GM19372 (cell line): ENCODE measurements at regions not wholly inside any gene's neighbourhood (a gene's known extent, or its start where the extent isn't known, plus 50 kb on each side); places are given as distances from the start of the nearest gene placed in this dataset.

Experiments used
- ATAC-seq: cut with Tn5 transposase; IDR thresholded peaks from one replicate; pipeline ENCODE4 v1.9.1; 2021; ENCODE audit warnings: mild to moderate bottlenecking, low read depth, moderate library complexity; ENCODE audit not compliant: unreplicated experiment

DNA sequence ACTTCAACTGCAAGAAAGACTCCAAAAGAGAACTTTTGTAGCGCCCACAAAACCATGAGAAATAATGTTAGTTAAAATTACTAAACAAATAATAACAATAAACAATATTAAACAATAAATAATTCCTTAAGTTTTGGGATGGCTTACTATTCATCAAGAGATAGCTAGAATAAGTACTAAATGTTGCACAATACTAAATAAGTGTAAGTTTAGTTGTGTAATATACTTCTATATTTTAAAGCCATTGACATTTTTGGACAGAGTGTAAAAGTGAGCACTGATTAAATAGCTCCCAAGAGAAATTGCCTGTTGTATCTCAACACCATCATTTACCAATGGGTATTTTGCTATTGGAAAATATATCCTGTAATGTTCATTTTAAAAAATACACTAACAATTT lies 166.7 kb downstream of the ALG10 start:
- no peak for ATAC-seq

DNA sequence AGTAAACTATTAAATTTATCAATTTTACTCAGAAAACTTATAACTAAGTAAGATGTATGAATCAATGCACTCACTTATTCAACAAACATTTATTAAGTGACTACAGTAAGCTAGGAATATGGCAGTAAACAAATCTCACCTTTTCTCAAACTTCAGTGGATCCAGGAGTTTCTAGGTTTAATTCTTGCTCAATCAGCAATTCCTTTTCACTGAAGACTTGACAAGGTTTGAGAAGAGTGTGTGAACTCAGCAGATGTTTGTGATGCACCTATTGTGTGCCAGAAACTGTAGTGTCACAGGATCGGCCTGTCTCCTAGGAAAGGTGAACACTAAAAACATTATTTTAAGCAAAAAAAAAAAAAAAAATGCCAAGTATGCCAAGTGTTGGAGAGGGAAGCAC lies 167.8 kb downstream of the ALG10 start:
- no peak for ATAC-seq

DNA sequence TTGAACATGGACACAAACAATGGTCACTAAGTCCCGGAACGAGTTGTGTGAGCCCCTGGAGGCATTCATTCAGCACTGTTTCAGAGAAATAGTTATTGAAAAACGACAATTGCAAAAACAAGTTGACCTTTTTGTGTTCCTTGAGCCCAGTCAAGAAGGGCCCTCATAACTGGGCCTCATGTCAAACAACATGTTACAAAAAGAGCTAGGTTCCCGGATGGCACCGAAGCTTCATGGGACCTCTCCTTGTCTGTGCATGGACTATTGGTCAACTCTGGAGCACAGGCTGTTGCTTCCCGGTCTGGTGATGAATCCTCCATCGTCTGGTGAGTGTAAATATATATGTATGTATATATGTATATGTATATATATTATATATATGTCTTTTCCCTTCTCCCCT lies 176.6 kb downstream of the ALG10 start:
- no peak for ATAC-seq

DNA sequence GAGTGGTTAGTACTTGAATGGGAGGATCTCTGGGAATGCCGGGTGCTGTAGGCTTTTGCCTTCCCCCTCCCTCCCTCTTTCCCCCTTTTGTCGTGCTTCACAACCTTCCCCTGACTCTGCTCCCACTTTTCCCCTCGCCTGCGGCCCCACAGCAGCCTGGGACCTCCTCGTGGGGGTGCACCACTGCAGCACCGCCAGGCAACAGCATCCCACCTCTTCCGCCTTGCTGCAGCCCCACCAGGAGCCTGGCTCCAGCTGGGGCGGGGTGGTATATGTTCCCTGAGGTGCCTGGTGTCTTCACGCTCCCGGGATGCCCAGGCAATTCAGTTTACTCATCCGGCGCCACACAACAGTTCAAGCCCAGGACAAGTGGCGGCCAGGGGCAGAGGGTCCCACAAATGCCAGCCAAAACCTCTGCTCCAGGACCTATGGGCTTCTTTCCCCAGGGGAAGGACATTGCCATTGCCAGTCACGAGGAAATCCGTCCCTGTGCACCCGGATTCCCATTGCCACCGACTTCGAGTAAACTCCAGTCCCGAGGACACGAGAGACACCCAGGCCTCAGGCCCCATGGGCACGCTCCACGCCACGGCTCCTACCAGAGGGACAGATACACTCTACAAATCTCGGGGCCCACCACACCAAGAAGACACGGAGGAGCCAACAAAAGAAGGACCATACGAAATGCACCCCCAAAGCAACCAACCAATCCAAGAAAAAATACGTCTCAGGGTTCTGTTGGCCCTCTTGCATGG lies 181.7 kb downstream of the ALG10 start:
- ATAC-seq, result no peak

DNA sequence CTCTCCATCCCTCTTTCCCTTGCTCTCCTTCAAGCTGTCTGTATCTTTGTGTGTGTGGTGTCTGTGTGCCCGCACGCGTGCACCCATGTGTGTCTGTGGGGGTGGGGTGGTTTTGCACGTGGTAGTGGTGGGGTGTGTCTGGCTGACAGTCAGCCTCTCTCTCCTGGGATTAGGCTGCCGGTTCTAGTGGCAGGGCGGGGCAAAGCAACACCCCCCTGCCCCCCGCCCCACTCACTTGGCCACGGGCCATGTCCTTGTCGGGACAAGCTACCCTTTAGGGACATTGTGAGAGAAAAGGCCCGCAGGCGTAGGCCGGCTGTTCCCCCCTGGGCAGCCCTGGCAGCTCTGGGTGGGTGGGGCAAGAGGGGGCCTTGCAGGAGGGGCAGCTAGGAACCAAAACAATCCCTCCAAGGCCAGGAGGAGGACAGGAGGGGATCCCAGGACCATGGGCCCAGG lies 182.6 kb downstream of the ALG10 start:
- no peak for ATAC-seq

DNA sequence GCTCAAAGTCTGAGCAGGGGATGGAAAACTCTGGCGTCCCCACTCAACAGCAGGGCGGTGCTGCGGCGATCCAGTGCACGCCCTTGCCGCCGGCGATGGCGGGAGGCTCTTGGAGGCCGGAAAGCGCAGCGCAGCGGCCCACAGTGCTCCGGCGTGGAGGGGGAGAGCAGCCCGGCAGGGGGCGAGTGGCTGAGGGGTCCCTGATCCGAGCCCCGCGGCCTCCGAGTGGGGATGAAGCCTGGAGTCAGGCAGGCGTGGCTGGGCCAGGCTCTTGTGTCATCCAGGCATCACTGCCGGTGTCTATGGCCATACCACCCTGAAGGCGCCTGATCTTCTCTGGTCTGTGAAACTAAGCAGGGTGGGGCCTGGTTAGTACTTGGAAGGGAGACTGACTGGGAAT lies 183.1 kb downstream of the ALG10 start:
- no peak for ATAC-seq

DNA sequence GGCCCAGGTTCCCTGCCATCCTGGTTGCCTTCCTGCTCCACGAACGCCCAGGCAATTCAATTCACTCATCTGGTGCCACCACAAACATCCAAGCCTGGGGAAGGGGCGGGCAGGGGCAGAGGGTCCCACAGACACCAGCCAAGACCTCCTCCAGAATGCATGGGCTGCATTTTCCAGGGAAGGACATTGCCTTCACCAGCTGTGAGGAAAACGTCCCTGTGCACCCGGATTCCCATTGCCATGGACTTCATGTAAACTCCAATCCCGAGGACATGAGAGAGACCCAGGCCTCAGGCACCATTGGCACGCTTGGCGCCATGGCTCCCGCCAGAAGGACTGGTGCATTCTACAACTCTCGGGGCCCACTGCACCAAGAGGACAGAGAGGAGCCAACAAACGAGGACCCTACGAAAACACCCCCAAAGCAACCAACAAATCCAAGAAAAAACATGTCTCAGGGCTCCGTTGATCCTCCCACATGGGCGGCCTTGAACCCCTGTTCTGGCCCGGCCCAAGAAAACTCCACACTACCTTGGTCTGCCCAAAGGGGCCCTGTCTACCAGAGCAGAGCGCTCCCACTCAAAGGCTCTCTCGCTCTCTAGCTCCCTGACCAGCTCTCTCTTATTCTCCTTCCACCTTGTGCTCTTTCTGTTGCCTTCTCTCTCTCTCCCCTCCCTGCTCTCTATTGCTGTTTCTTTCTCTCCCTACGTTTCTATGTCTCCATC lies 183.9 kb downstream of the ALG10 start:
- ATAC-seq, result no peak

DNA sequence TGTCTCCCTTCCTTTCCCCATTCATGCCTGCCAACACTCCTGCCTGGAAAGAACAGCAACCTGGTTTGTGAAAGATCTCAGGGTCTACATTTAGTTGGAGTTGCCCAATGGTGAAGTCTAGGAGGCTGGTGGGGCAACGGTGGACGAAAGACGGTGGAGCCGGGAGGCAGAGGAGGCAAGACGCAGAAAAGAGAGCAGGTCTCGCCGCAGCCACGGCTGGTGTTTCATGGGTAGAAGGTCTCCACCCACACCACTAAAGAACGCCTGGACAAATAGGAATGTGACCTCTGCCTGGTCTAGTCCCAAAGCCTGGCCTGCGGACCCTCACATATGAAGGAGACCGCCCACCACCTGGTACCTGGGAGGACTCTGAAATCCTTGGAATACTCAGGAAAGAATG lies 185.6 kb downstream of the ALG10 start:
- no peak for ATAC-seq

DNA sequence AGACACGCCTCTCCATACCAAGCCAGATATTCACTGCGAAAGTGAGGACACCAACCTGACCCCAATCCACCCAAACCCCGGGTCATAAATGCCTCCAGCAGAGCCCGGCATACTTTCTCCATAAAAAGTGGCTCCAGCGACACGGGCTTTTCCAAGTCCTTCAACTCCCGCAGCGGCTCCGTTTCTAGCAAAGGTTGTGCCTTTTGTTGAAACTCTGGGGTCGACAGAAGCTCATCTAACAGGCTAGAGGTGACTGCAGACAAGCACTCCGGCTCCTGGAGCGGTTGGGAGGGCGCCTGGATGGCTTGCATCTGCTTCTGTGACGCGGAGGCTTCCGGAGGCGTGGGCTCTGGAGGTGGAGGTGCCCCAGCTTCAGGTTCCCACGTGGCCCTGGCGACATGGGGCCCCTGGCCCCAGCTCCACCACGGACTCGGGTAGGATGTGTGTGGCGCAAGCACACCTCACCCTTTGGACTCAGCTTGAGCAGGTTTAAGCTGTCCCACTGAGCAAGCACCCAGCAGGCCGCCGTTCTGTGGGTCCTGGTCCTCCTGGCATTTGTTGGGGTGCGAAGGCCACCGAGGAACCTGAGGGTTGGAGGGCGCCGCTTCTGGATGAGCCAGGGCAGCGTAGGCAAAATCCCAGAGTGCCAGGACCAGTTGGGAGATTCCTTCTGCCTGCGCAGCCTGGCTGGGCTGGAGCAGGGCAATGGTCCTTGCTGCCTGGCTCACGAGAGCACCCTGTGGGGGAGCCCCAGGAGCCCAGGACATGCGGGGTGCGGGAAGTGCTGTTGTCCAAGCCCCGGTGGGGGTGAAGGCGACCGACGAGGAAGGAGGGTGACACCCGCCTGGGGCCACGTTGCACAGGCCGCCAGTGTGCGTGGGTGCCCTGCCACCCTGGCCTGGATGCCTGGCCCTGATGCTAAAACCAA lies 186.3 kb downstream of the ALG10 start:
- ATAC-seq, result no peak

DNA sequence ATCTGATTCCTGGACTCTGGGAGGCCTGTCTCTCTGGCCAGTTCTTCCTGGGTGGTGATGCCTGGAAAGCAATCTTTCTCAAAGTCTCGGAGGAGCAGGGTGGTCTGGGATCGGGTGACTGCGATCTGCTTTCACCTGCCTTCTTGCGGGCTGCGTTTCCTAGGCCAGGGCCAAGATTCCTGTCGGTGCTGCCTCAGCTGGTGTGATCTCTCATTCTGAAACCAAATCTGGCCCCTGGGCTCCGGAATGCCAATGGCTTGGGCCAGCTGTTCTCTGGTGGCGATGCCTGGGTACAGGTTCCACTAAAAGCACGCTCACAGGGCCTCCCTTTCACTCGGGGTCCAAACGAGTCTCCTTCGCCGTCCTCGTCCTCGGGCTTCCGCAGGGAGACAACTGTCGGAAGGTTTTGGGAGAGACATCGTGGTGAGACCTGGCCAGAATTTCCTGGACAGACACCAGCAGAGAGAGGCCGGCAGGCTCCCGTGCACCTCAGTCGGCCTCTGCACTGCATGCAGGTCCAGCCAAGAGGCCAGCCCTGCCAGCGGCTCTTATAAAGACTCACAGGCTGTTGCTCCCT lies 187.1 kb downstream of the ALG10 start:
- no peak for ATAC-seq

DNA sequence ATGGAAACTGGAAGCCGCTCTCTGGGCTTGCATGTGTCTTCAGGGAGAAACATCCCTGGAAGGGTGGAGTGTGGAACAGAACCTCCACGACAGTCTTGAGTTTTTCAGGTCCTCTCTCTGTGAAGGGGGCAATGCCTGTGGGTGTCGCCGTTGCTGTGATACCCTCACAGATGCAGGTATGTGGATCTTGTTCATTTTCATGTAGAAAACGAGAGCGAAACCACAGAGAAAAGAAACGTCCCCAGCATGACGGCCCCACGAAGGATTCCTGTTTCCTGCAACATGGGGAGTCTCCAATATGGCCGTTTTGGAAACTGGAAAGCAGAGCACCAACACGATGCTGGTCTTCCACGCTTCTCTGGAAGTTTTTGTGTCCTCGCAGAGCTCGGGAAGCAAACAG lies 187.9 kb downstream of the ALG10 start:
- no peak for ATAC-seq

DNA sequence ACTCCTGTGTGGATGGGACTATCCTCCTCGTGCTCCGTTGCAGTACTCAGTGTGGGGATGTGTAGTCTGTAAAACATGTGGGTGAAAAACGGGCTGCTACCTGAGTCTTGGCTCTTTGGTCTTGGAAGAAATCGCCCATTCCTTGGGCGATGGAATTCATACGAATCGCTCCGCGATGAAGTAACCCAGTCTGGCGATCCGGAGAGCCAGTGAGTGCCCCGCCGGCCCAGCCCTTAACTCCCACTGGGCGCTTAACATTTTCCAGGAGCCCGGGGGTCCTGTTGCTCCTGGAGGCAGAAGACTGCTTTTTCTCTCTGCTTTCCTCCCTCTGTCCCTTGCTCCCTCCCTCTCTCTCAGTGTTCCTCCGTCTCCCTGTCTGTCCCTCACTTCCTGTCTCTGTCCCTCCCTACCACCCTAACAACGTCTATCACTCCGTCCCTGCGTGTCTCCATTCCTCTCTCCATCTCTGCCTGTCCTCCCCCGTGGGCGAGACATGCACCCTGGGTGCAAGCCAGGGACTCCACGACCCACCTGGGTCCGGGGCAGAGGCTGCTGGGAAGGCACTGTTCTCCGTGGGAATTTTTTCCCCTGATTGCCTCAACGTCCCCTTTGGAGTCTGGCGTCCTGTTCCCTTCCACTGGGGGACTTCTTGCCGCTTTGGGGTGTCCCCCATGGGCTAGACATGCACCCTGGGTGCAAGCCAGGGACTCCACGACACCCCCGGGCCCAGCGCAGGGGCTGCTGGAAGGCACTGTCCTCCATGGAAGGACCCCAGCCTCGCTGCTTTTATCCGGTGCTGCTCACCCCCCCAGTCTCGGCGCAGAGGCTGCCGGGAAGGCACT lies 188.6 kb downstream of the ALG10 start:
- ATAC-seq, result no peak

DNA sequence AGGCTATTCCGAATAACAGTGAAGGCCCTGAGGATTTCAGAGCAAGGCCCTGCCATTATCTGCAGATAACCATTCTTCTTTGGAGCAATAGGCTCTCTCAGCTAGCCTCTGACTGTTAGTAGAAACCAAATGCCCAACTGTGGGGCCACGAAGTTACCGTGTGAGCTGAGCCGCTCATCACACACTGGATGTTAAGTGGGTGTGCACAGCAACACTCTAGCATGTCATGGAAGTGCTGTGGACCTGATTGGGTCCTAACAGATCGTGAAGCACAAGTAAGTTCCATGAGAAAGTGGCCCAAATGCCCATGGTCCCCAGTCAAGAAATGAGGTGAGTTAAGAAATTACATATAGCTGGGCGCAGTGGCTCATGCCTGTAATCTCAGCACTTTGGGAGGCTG lies 190.4 kb downstream of the ALG10 start:
- ATAC-seq, result no peak

DNA sequence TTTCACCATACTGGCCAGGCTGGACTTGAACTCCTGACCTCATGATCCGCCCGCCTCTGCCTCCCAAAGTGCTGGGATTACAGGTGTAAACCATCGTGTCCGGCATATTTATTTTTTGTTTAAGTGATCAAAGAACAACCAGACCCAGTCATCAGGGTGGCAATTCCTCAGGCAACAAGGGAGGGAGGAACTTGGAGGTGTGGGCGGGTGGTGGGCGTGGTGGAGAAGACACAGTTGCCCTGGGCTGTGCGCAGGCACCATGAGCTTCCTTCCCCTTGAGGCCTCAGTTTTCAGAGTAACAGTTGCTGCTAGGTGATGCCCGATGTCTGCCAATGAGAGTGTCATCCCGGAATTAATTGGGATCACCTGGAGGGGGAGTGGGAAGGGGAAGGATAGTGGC lies 191.7 kb downstream of the ALG10 start:
- no peak for ATAC-seq

DNA sequence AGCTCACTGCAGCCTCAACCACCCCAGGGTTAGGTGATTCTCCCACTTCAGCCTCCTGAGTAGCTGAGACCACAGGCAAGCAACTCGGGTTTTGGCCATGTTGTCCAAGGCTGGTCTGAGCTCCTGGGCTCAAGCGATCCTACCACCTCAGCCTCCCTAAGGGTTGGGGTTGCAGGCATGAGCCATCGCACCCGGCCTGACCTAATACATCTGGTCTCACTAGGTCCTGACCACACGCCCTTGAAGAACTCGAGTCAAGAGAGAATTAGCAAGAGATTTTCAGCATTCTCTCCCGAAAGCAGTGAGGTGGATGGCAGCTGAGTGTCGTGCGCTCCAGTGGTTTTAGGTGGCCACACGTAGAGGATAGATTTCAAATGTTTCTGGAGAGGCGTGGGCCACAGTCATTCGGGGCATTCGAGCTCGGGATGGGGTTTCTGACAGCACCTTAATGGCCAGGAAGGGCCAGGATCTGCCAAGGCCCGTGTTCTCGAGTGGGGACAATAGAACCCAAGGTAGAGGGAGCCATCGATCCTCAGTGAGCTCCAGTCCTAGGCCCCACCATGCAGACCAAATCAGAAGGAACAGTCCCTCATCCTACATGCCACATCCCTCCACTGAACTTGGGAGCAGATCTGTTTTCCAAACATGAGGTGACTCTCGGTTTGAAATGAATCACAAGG lies 193.1 kb downstream of the ALG10 start:
- ATAC-seq, result no peak

DNA sequence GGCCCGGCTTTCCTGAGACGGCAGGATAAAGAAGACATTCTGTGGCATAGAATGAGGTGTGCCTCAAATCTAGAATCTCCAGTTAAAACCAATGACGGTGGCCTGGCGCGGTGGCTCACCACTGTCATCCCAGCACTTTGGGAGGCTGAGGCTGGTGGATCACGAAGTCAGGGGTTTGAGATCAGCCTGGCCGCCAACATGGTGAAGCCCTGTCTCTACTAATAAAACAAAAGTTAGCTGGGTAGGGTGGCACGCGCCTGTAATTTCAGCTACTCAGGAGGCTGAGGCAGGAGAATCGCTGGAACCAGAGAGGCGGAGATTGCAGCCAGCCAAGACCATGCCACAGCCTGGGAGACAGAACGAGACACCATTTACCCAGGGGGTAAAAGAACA lies 193.6 kb downstream of the ALG10 start:
- ATAC-seq, result no peak

DNA sequence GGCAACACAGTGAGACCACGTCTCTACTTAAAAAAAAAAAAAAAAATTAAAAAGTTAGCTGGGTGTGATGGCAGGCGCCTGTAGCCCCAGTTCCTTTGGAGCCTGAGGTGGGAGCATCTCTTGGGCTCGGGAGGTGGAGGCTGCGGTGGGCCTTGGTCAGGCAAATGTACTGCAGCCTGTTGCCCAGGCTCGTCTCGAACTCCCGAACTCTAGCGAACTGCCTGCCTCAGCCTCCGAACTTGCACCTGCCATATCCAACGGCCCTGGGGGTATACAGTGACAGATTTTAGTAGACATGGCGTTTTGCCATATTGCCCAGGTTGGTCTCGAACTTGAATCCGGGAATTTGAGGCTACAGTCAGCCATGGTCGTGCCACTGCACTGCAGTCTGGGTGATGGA lies 195.4 kb downstream of the ALG10 start:
- no peak for ATAC-seq

DNA sequence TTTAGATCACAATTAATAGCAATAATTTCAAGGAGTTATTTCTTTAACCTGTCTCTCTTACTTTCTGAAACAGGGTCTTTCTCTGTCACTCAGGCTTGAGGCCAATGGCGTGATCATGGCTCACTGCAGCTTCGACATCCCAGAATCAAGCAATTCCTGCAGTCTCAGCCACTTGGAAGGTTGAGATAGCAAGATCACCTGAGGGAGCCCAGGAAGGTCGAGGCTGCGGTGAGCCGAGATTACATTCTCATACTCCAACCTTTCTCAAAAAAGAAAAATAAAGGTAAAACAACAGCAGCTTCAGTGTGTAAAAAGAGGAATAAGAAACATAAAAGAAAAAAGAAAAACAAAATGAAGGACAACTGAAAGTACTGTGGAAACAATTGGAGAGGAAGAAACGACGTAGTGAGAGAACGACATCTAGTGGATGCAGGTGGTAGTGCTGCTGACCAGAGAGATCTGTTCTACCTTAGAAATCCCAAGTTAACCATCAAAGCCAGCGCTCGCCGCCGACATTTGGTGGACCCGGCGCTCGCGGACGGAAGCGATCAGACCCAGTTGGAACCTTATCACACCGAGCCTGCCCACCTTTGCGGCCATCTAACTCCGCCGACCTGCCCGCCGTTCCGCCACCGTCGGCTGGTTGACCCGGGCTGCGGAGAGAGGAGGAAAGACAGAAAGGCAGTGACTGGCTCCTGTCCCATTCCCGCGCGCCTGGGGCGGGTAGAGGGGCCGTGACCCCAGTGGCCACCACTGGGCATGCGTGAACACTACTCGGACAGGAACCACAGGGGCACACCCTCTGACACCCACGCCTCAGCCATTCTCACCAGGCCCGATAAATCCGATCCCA lies 196.1 kb downstream of the ALG10 start:
- peak; percentile 86 for ATAC-seq
